H9 (cell line): ENCODE measurements at regions not wholly inside any gene's neighbourhood (a gene's known extent, or its start where the extent isn't known, plus 50 kb on each side); places are given as distances from the start of the nearest gene placed in this dataset.

Experiments
- DNase-seq: peaks from one replicate; pipeline ENCODE4 v3.0.0-alpha.2; 2017
- H2AFZ ChIP-seq: one replicate; pipeline ENCODE4 v1.6.1; 2013; ENCODE audit warnings: mild to moderate bottlenecking, low read length, control low read depth, moderate library complexity
- H2AK5ac ChIP-seq: 2 replicates; pipeline ENCODE4 v1.6.1; 2013; ENCODE audit warnings: low read length, control low read depth, mixed read lengths; ENCODE audit not compliant: insufficient read length
- H2BK120ac ChIP-seq: one replicate; pipeline ENCODE4 v1.6.1; 2013; ENCODE audit warnings: low read depth, mild to moderate bottlenecking, low read length, control low read depth, inconsistent platforms; ENCODE audit not compliant: poor library complexity, severe bottlenecking
- H2BK12ac ChIP-seq: 2 replicates; pipeline ENCODE4 v1.6.1; 2013; ENCODE audit warnings: low read length, control low read depth, mixed read lengths, low read depth; ENCODE audit not compliant: insufficient read length
- H2BK15ac ChIP-seq: 2 replicates; pipeline ENCODE4 v1.6.1; 2013; ENCODE audit warnings: low read depth, low read length, control low read depth
- H2BK20ac ChIP-seq: one replicate; pipeline ENCODE4 v1.6.1; 2013; ENCODE audit warnings: low read depth, mild to moderate bottlenecking, low read length, control low read depth, inconsistent platforms; ENCODE audit not compliant: poor library complexity, severe bottlenecking
- H2BK5ac ChIP-seq: 2 replicates; pipeline ENCODE4 v1.6.1; 2013; ENCODE audit warnings: low read length, control low read depth, mixed read lengths; ENCODE audit not compliant: insufficient read length
- H3K14ac ChIP-seq: 2 replicates; pipeline ENCODE4 v1.6.1; 2013; ENCODE audit warnings: low read length, control low read depth; ENCODE audit not compliant: insufficient read depth
- H3K18ac ChIP-seq: 2 replicates; pipeline ENCODE4 v1.6.1; 2013; ENCODE audit warnings: low read depth, mild to moderate bottlenecking, mixed read lengths, low read length, control low read depth; ENCODE audit not compliant: insufficient read length
- H3K23ac ChIP-seq: 2 replicates; pipeline ENCODE4 v1.6.1; 2013; ENCODE audit warnings: low read length, control low read depth, mixed read lengths, low read depth; ENCODE audit not compliant: insufficient read length
- H3K23me2 ChIP-seq: 2 replicates; pipeline ENCODE4 v1.6.1; 2013; ENCODE audit warnings: low read depth, mild to moderate bottlenecking, mixed read lengths, low read length, control low read depth; ENCODE audit not compliant: insufficient read length, poor library complexity, severe bottlenecking
- H3K27ac ChIP-seq: 2 replicates; pipeline ENCODE4 v1.5.1; 2013; ENCODE audit warnings: low read length, control low read depth, mixed read lengths, low read depth; ENCODE audit not compliant: insufficient read length
- H3K27me3 ChIP-seq: 2 replicates; pipeline ENCODE4 v1.6.1; 2013; ENCODE audit warnings: low read length, control low read depth, inconsistent platforms; ENCODE audit not compliant: insufficient read depth
- H3K4ac ChIP-seq: 2 replicates; pipeline ENCODE4 v1.6.1; 2013; ENCODE audit warnings: low read depth, mild to moderate bottlenecking, control low read depth, inconsistent platforms, low read length, moderate library complexity
- H3K4me1 ChIP-seq: 2 replicates; pipeline ENCODE4 v1.6.1; 2013; ENCODE audit warnings: low read length, control low read depth, inconsistent platforms; ENCODE audit not compliant: insufficient read depth
- H3K4me2 ChIP-seq: 2 replicates; pipeline ENCODE4 v1.6.1; 2013; ENCODE audit warnings: low read length, control low read depth, mixed read lengths; ENCODE audit not compliant: insufficient read length, insufficient read depth
- H3K56ac ChIP-seq: 2 replicates; pipeline ENCODE4 v1.6.1; 2013; ENCODE audit warnings: low read depth, mild to moderate bottlenecking, mixed read lengths, low read length, control low read depth; ENCODE audit not compliant: insufficient read length
- H3K79me1 ChIP-seq: 2 replicates; pipeline ENCODE4 v1.6.1; 2013; ENCODE audit warnings: low read depth, mild to moderate bottlenecking, moderate library complexity, low read length, control low read depth, inconsistent platforms; ENCODE audit not compliant: insufficient read depth, poor library complexity, severe bottlenecking
- H3K79me2 ChIP-seq: 2 replicates; pipeline ENCODE4 v1.6.1; 2013; ENCODE audit warnings: low read length, control low read depth, inconsistent platforms; ENCODE audit not compliant: insufficient read depth
- H3K9ac ChIP-seq: 2 replicates; pipeline ENCODE4 v1.6.1; 2013; ENCODE audit warnings: low read length, control low read depth, mixed read lengths; ENCODE audit not compliant: insufficient read length; ENCODE audit errors: extremely low read depth
- H3K9me3 ChIP-seq: one replicate; pipeline ENCODE4 v1.6.1; 2013; ENCODE audit warnings: low read depth, low read length, inconsistent platforms; ENCODE audit not compliant: control insufficient read depth
- H3T11ph ChIP-seq: one replicate; pipeline ENCODE4 v1.6.1; 2013; ENCODE audit warnings: mild to moderate bottlenecking, low read length, control low read depth, inconsistent platforms
- H4K20me1 ChIP-seq: one replicate; pipeline ENCODE4 v1.6.1; 2013; ENCODE audit not compliant: control insufficient read depth, insufficient read length, insufficient read depth
- H4K5ac ChIP-seq: 2 replicates; pipeline ENCODE4 v1.6.1; 2013; ENCODE audit warnings: low read depth, mild to moderate bottlenecking, mixed read lengths, low read length, control low read depth; ENCODE audit not compliant: insufficient read length
- H4K8ac ChIP-seq: replicated peaks from 2 replicates; pipeline ENCODE4 v1.6.1; 2013; ENCODE audit warnings: low read length, control low read depth, mixed read lengths, low read depth; ENCODE audit not compliant: insufficient read length
- H4K91ac ChIP-seq: 2 replicates; pipeline ENCODE4 v1.6.1; 2013; ENCODE audit warnings: low read depth, mild to moderate bottlenecking, moderate library complexity, mixed read lengths, low read length, control low read depth; ENCODE audit not compliant: insufficient read length
- H3K27ac Mint-ChIP-seq, 3 experiments: 2 replicates in 2 of 3; 3 replicates in 1 of 3; pipeline ENCODE4 v1.8.0; 2020 to 2021; ENCODE audit warnings: mixed read lengths in 3 of 3, mild to moderate bottlenecking in 1 of 3, moderate library complexity in 1 of 3
- H3K27me3 Mint-ChIP-seq: 2 replicates; pipeline ENCODE4 v1.8.0; 2021; ENCODE audit warnings: low read depth, mild to moderate bottlenecking, moderate library complexity, mixed read lengths
- H3K36me3 Mint-ChIP-seq, 3 experiments: 2 replicates in 2 of 3; 3 replicates in 1 of 3; pipeline ENCODE4 v1.8.0; 2020 to 2021; ENCODE audit warnings: low read depth in 3 of 3, mixed read lengths in 3 of 3; ENCODE audit not compliant: insufficient read depth in 1 of 3
- H3K4me1 Mint-ChIP-seq, 2 experiments: 2 replicates each; pipeline ENCODE4 v1.8.0; 2020; ENCODE audit warnings: mixed read lengths in 2 of 2
- H3K4me3 Mint-ChIP-seq, 2 experiments: 2 replicates in 1 of 2; 3 replicates in 1 of 2; pipeline ENCODE4 v1.8.0; 2020 to 2021; ENCODE audit warnings: mild to moderate bottlenecking in 2 of 2, mixed read lengths in 2 of 2, moderate library complexity in 1 of 2
- H3K9me3 Mint-ChIP-seq, 2 experiments: 2 replicates in 1 of 2; 3 replicates in 1 of 2; pipeline ENCODE4 v1.8.0; 2020; ENCODE audit warnings: mild to moderate bottlenecking in 2 of 2, mixed read lengths in 2 of 2, moderate library complexity in 1 of 2
- WGBS: extraction: QIAGEN DNeasy Blood & Tissue Kit; methylation state at CpG from one replicate; pipeline ENCODE4 v1.1.7; 2013; ENCODE audit warnings: missing lambda C conversion rate, low lambda C conversion rate, mixed read lengths; ENCODE audit not compliant: insufficient read length; ENCODE audit errors: extremely low coverage; 5-methylcytosine and 5-hydroxymethylcytosine counted together
- TF ChIP-seq, protein P1 (sequence below): fragments of 200-600 bp; sonication (generic); conservative IDR thresholded peaks from 3 replicates; pipeline ENCODE4 v1.8.0; 2021; ENCODE audit warnings: antibody characterized with exemption, mild to moderate bottlenecking

- H3K4me3 Mint-ChIP-seq: no peak overlapping the region
- no peak overlapping the region for H3T11ph ChIP-seq
- no peak overlapping the region for H3K4ac ChIP-seq
- no peak overlapping the region for H3K4me2 ChIP-seq
- H3K27me3 ChIP-seq: no peaks in the 10 kb centered on the region
- H2BK12ac ChIP-seq: no peak overlapping the region
- no peak overlapping the region for H2BK5ac ChIP-seq
- H3K27ac Mint-ChIP-seq: no peak overlapping the region
- H3K79me2 ChIP-seq: no peaks in the 10 kb centered on the region
- H3K9me3 Mint-ChIP-seq: no peaks in the 10 kb centered on the region
- whole genome bisulfite sequencing: no CpG with 5 or more reads among the region's 4 CpGs
- H2BK20ac ChIP-seq: no peak overlapping the region
- H2BK15ac ChIP-seq: no peak overlapping the region
- H3K23ac ChIP-seq: no peak overlapping the region
- H4K5ac ChIP-seq: no peak overlapping the region
- H3K27me3 Mint-ChIP-seq: no peaks in the 10 kb centered on the region; the same call in 1 of the 2 replicates
- H3K14ac ChIP-seq: no peak overlapping the region
- no peaks in the 10 kb centered on the region for H3K79me1 ChIP-seq
- H3K36me3 Mint-ChIP-seq: no peaks in the 10 kb centered on the region
- H3K9me3 ChIP-seq: no peaks in the 10 kb centered on the region
- H3K4me1 ChIP-seq: no peaks in the 10 kb centered on the region
- no peak overlapping the region for H3K27ac ChIP-seq
- no peak overlapping the region for H3K9ac ChIP-seq
- no peak overlapping the region for H3K56ac ChIP-seq
- no peak overlapping the region for H3K18ac ChIP-seq
- no peak overlapping the region for H2BK120ac ChIP-seq
- no peak overlapping the region for H4K8ac ChIP-seq
- no peaks in the 10 kb centered on the region for H4K20me1 ChIP-seq
- no peak overlapping the region for H2AK5ac ChIP-seq
- TF ChIP-seq, protein P1, sequence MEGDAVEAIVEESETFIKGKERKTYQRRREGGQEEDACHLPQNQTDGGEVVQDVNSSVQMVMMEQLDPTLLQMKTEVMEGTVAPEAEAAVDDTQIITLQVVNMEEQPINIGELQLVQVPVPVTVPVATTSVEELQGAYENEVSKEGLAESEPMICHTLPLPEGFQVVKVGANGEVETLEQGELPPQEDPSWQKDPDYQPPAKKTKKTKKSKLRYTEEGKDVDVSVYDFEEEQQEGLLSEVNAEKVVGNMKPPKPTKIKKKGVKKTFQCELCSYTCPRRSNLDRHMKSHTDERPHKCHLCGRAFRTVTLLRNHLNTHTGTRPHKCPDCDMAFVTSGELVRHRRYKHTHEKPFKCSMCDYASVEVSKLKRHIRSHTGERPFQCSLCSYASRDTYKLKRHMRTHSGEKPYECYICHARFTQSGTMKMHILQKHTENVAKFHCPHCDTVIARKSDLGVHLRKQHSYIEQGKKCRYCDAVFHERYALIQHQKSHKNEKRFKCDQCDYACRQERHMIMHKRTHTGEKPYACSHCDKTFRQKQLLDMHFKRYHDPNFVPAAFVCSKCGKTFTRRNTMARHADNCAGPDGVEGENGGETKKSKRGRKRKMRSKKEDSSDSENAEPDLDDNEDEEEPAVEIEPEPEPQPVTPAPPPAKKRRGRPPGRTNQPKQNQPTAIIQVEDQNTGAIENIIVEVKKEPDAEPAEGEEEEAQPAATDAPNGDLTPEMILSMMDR: no peak
- no peaks in the 10 kb centered on the region for H3K23me2 ChIP-seq
- H2AFZ ChIP-seq: no peak overlapping the region
- H3K4me1 Mint-ChIP-seq: peaks cover 2% of the 10 kb centered on the region in 2 experiments; a peak in 2 of 4 replicates
- DNase-seq: no peak
- no peak overlapping the region for H4K91ac ChIP-seq
These were observed 135.6 kb upstream of the PTPN1 start for GRCh38 chr20:50374541-50375078.
